CD4-positive, alpha-beta memory T cell (primary cell): ENCODE measurements at regions not wholly inside any gene's neighbourhood (a gene's known extent, or its start where the extent isn't known, plus 50 kb on each side); places are given as distances from the start of the nearest gene placed in this dataset.
A peak's percentile ranks its signal among the peaks of the same experiment; 100 is the strongest.

ENCODE experiments used
- CTCF ChIA-PET: fragments of 350-600 bp; sonication (Branson Sonifier 250); formaldehyde crosslinking; loops from one replicate; lab custom pipeline; 2021; ENCODE audit warnings: inconsistent platforms; ENCODE audit not compliant: partially characterized antibody; lab: Charles Lee
- POLR2A ChIA-PET: fragments of 350-600 bp; sonication (Branson Sonifier 250); formaldehyde crosslinking; loops from one replicate; lab custom pipeline; 2021; ENCODE audit not compliant: partially characterized antibody; lab: Charles Lee
- DNase-seq, 5 donors: peaks; one replicate each; pipeline versions ENCODE4 v3.0.0 to v3.0.0-alpha.2; 2020 to 2022; ENCODE audit warnings: mixed read lengths in 1 of 5
- H3K27ac ChIP-seq: one replicate; pipeline ENCODE4 v1.7.0; 2013; ENCODE audit warnings: low read depth, low read length
- H3K27me3 ChIP-seq: 2 replicates; pipeline ENCODE4 v1.7.0; 2013; ENCODE audit warnings: mild to moderate bottlenecking, low read length, moderate library complexity; ENCODE audit not compliant: insufficient read depth
- H3K36me3 ChIP-seq: 2 replicates; pipeline ENCODE4 v1.7.0; 2013; ENCODE audit warnings: mild to moderate bottlenecking, low read length, moderate library complexity; ENCODE audit not compliant: insufficient read depth
- H3K4me1 ChIP-seq: 2 replicates; pipeline ENCODE4 v1.7.0; 2013; ENCODE audit warnings: mild to moderate bottlenecking, low read length, moderate library complexity; ENCODE audit not compliant: insufficient read depth
- H3K4me3 ChIP-seq, 2 donors: one replicate each; pipeline ENCODE4 v1.7.0; 2013; ENCODE audit warnings: low read length in 2 of 2, mild to moderate bottlenecking in 1 of 2
- H3K9me3 ChIP-seq, 2 donors: one replicate each; pipeline ENCODE4 v1.7.0; 2013; ENCODE audit warnings: low read length in 2 of 2, control low read depth in 1 of 2; ENCODE audit not compliant: control insufficient read depth in 1 of 2
- H3K27ac Mint-ChIP-seq, 7 donors: one replicate each; pipeline ENCODE4 v1.8.0; 2020 to 2021; ENCODE audit warnings: mixed read lengths in 7 of 7, mild to moderate bottlenecking in 6 of 7, inconsistent platforms in 3 of 7, moderate library complexity in 3 of 7
- H3K27me3 Mint-ChIP-seq, 2 donors: one replicate each; pipeline ENCODE4 v1.8.0; 2020 to 2021; ENCODE audit warnings: mixed read lengths in 2 of 2
- H3K36me3 Mint-ChIP-seq, 2 donors: one replicate each; pipeline ENCODE4 v1.8.0; 2020 to 2021; ENCODE audit warnings: mixed read lengths in 2 of 2, inconsistent platforms in 1 of 2, mild to moderate bottlenecking in 1 of 2
- H3K4me1 Mint-ChIP-seq, 4 donors: one replicate each; pipeline ENCODE4 v1.8.0; 2020 to 2021; ENCODE audit warnings: mixed read lengths in 4 of 4, mild to moderate bottlenecking in 1 of 4
- H3K4me3 Mint-ChIP-seq, 8 donors: one replicate each; pipeline ENCODE4 v1.8.0; 2020 to 2021; ENCODE audit warnings: mixed read lengths in 8 of 8, mild to moderate bottlenecking in 7 of 8, moderate library complexity in 6 of 8, inconsistent platforms in 3 of 8
- H3K9me3 Mint-ChIP-seq, 8 donors: one replicate each; pipeline ENCODE4 v1.8.0; 2020 to 2021; ENCODE audit warnings: mixed read lengths in 8 of 8, mild to moderate bottlenecking in 5 of 8, inconsistent platforms in 3 of 8, moderate library complexity in 1 of 8
- intact Hi-C: fragments of 100-400 bp; cut with micrococcal nuclease; formaldehyde crosslinking; loops from one replicate; pipeline ENCODE4 v1.15.1; 2023

DNA sequence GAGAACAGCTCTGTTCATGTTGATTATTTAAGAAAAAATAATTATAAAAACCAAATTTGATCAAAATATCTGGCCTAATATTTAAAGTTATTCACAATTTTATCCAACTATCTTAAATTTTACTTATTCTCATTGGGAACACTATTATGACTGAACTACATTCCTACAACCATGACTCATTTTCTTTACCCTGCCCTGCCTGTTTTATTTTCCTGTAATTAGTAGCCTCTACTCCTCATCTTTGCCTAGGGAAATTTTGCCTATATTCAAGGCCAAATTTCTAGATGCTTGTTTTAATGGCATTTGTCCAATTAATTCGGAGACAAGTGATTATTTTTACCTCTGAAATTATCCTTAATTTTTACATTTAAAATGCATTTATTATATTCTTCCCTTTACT is 289.7 kb upstream of the TMEM229A start:
- intact Hi-C loops = no loop called here
- Histone ChIP-seq H3K27me3 (no peaks in the 10 kb centered on the region), H3K27ac (no peak overlapping the region), H3K36me3 (no peaks in the 10 kb centered on the region), H3K9me3 (no peaks in the 10 kb centered on the region), H3K4me1 (no peaks in the 10 kb centered on the region), H3K4me3 (no peak overlapping the region)
- H3K36me3 Mint-ChIP-seq = no peaks in the 10 kb centered on the region
- H3K9me3 Mint-ChIP-seq = peaks cover 0 to 11% (median 5%) of the 10 kb centered on the region in 8 donors
- CTCF ChIA-PET = no interaction called here
- no peak overlapping the region for H3K27ac Mint-ChIP-seq
- no peaks in the 10 kb centered on the region for H3K4me1 Mint-ChIP-seq
- DNase-seq = no peak
- H3K27me3 Mint-ChIP-seq = no peaks in the 10 kb centered on the region
- POLR2A ChIA-PET = no interaction called here
- no peak overlapping the region for H3K4me3 Mint-ChIP-seq

DNA sequence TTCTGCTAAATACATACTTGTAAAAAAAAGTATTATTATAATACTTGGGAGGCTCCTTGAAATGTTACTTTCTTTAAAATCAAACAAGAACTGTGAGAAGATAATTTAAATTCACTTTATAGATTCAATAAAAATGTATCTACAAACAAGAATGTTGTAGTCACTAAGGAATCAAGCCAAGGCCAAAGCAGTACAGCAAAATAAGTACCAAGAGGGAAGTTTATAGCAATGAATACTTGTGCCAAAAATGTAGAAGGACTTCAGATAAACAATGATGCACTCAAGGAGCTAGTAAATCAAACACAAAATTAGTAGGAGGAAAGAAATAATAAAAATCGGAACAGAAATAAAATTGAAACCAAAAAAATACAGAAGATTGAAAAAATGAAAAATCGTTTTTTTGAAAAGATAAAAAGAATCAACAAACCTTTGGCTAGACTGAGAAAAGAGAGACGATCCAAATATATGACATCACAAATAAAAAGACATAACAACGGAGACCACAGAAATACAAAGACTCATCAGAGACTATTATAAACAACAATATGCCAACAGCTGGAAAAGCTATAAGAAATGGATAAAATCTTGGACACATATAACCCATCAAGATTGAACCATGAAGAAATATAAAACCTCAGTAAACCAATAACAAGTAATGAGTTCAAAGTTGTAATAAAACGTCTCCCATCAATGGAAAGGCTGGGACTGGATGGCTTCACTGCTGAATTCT is 286.0 kb upstream of the TMEM229A start:
- H3K4me1 Mint-ChIP-seq = no peaks in the 10 kb centered on the region

DNA sequence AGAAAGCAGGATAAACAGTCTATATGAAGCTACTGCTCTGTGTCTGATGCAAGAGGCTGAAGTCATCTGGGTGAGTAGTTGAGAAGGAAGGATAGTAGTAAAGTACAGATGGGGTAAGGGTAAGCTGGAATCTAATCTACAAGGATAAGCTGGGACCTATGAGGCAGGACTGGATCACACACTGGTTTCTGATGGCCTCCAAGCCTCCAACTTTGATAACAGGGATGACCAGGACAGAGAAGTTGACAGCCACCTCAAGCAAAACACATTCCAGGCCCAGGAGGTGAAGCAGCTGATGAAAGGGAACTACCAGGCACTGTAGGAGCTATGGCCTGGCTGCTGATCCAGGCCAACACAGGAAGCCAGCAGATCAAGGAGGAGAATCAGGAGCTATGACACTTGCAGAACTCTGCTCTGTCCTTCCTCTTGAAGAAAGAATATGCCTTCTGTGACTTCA is 278.1 kb upstream of the TMEM229A start:
- Mint-ChIP-seq H3K27me3 (no peaks in the 10 kb centered on the region), H3K36me3 (no peaks in the 10 kb centered on the region), H3K27ac (no peak overlapping the region), H3K4me3 (no peak overlapping the region), H3K4me1 (no peaks in the 10 kb centered on the region), H3K9me3 (peaks cover 0 to 15% (median 2%) of the 10 kb centered on the region in 8 donors)
- intact Hi-C loops = no loop called here
- no peaks in the 10 kb centered on the region for H3K36me3 ChIP-seq
- POLR2A ChIA-PET = no interaction called here
- H3K27ac ChIP-seq = no peak overlapping the region
- H3K4me1 ChIP-seq = no peaks in the 10 kb centered on the region
- CTCF ChIA-PET = no interaction called here
- no peaks in the 10 kb centered on the region for H3K9me3 ChIP-seq
- H3K27me3 ChIP-seq = no peaks in the 10 kb centered on the region
- H3K4me3 ChIP-seq = no peak overlapping the region
- no peak for DNase-seq

More for the DNA sequence above, 286.0 kb upstream of the TMEM229A start:
- Mint-ChIP-seq H3K27ac (no peak overlapping the region), H3K27me3 (no peaks in the 10 kb centered on the region), H3K4me3 (no peak overlapping the region), H3K36me3 (no peaks in the 10 kb centered on the region), H3K9me3 (peaks cover 0 to 6% (median 2%) of the 10 kb centered on the region in 8 donors)
- Histone ChIP-seq H3K9me3 (no peaks in the 10 kb centered on the region), H3K36me3 (no peaks in the 10 kb centered on the region), H3K27me3 (no peaks in the 10 kb centered on the region), H3K4me1 (no peaks in the 10 kb centered on the region), H3K4me3 (no peak overlapping the region), H3K27ac (no peak overlapping the region)
- ChIA-PET CTCF (no interaction called here), POLR2A (no interaction called here)
- intact Hi-C loops = no loop called here
- DNase-seq = no peak

DNA sequence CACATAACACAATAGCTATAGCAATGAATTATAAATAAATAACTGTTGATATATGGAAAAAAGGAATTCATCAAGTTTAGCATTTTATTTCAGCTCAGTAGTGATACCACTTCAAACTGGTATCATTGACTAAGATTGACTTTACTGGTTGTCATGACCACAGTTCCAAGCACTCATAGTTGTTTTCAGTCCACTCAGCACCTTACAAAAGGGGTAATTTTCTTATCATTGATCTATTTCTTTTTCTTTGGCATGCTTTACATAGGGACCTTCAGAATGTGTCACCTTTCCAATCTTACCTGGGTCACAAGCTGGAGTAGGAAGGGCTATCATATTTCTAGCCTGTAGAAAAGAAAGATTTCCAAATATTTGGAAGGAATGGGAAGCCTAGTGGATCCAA is 275.5 kb upstream of the TMEM229A start:
- Mint-ChIP-seq H3K36me3 (no peaks in the 10 kb centered on the region), H3K27me3 (no peaks in the 10 kb centered on the region), H3K4me1 (no peaks in the 10 kb centered on the region), H3K4me3 (no peak overlapping the region), H3K9me3 (peaks cover 0 to 11% (median 8%) of the 10 kb centered on the region in 8 donors), H3K27ac (peak overlapping the region in 1 of 7 donors; percentile 31)
- CTCF ChIA-PET = no interaction called here
- Histone ChIP-seq H3K9me3 (no peaks in the 10 kb centered on the region), H3K27ac (no peak overlapping the region), H3K4me3 (no peak overlapping the region), H3K27me3 (no peaks in the 10 kb centered on the region), H3K36me3 (no peaks in the 10 kb centered on the region), H3K4me1 (no peaks in the 10 kb centered on the region)
- intact Hi-C loops = no loop called here
- POLR2A ChIA-PET = no interaction called here
- no peak for DNase-seq

DNA sequence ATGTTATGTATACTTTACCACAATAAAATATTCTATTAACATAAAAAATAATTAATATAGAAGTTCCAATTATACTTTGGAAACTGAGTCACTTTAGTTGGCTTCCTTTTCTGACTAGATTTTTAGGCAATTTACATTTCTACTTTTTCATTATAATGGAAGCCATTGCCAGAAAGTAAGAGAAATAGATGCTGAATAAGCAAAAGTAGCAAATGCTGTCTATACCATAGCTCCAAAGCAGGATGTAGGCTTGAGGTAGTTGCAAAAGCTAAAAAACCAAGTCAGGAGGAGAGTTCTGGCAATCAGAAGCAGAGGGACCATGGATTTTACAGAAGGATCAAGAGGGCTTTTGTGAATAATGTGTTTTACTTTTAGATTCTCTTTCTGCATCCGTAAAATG is 262.4 kb upstream of the TMEM229A start:
- no peaks in the 10 kb centered on the region for H3K36me3 ChIP-seq
- no peaks in the 10 kb centered on the region for H3K9me3 ChIP-seq
- H3K27ac Mint-ChIP-seq = no peak overlapping the region
- DNase-seq = no peak
- H3K36me3 Mint-ChIP-seq = no peaks in the 10 kb centered on the region
- H3K27ac ChIP-seq = no peak overlapping the region
- ChIA-PET CTCF (no interaction called here), POLR2A (no interaction called here)
- H3K27me3 Mint-ChIP-seq = no peaks in the 10 kb centered on the region
- no peaks in the 10 kb centered on the region for H3K4me1 ChIP-seq
- peaks cover 3 to 45% (median 23%) of the 10 kb centered on the region in 8 donors for H3K9me3 Mint-ChIP-seq
- H3K4me3 ChIP-seq = no peak overlapping the region
- intact Hi-C loops = no loop called here
- H3K4me1 Mint-ChIP-seq = no peaks in the 10 kb centered on the region
- H3K27me3 ChIP-seq = no peaks in the 10 kb centered on the region
- no peak overlapping the region for H3K4me3 Mint-ChIP-seq

DNA sequence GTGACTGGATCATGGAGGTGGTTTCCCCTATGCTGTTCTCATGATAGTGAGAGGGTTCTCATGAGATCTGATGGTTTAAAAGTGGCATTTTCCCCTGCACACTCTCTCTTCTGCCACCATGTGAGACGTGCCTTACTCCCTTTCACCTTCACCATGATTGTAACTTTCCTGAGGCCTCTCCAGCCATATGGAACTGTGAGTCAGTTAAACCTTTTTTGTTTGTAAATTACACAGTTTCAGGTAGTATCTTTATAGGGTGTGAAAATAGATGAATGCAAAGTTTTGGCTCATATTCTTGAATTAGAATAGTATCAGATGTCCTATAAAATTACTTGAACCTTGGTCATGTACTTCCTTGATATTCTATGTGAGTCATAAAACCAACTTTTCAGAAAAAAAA is 252.1 kb upstream of the TMEM229A start:
- H3K27me3 ChIP-seq = no peaks in the 10 kb centered on the region
- H3K27ac ChIP-seq = no peak overlapping the region
- H3K36me3 Mint-ChIP-seq = no peaks in the 10 kb centered on the region
- no peaks in the 10 kb centered on the region for H3K27me3 Mint-ChIP-seq
- intact Hi-C loops = no loop called here
- POLR2A ChIA-PET = no interaction called here
- no peak overlapping the region for H3K27ac Mint-ChIP-seq
- no peaks in the 10 kb centered on the region for H3K4me1 ChIP-seq
- CTCF ChIA-PET = no interaction called here
- no peak for DNase-seq
- no peaks in the 10 kb centered on the region for H3K36me3 ChIP-seq
- peaks cover 0 to 4% (median 1%) of the 10 kb centered on the region in 8 donors for H3K9me3 Mint-ChIP-seq
- H3K4me3 ChIP-seq = no peak overlapping the region
- H3K4me1 Mint-ChIP-seq = no peaks in the 10 kb centered on the region
- H3K4me3 Mint-ChIP-seq = no peak overlapping the region
- no peaks in the 10 kb centered on the region for H3K9me3 ChIP-seq

DNA sequence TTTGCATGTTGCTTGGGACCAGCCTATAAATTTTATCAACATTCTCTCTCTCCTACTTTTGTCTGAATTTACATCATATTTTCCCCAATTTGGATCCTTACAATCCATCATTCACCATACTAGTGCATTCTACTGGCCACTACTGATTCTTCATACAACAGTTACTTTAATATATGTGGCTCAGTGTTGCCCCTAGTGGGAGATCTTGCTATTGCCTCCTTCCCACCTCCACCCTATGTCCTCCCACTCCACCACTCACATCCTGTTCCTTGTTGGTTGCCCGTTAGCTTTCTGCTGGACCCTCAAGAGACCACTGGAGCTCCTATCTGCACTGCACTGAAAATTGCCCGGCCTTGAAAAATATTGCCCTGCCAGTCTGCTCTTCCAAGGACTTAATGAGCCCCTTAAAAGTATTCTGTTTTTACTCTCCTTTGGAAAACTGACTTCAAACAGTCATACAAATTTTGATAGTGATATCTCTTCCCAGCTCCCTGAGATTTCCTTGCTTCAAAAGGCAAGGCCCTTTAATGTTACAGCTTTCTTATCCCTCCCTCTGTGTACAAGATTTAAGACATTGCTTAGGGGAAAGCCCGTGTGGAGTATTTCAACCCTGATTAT is 243.2 kb upstream of the TMEM229A start:
- no peak for DNase-seq
- H3K9me3 ChIP-seq = no peaks in the 10 kb centered on the region
- ChIA-PET POLR2A (no interaction called here), CTCF (interaction anchor here (0.8 to 1.0 kb wide), 2 partner anchors 17 to 57 kb away, joined by 3 read pairs; no protein-coding TSS in a partner anchor)
- H3K27me3 ChIP-seq = no peaks in the 10 kb centered on the region
- Mint-ChIP-seq H3K27ac (no peak overlapping the region), H3K4me3 (no peak overlapping the region), H3K27me3 (no peaks in the 10 kb centered on the region), H3K36me3 (no peaks in the 10 kb centered on the region), H3K9me3 (peaks cover 0 to 7% (median 3%) of the 10 kb centered on the region in 8 donors), H3K4me1 (no peaks in the 10 kb centered on the region)
- no peaks in the 10 kb centered on the region for H3K36me3 ChIP-seq
- no peaks in the 10 kb centered on the region for H3K4me1 ChIP-seq
- intact Hi-C loops = no loop called here
- H3K4me3 ChIP-seq = no peak overlapping the region
- H3K27ac ChIP-seq = no peak overlapping the region
